GM12865 (cell line): ENCODE measurements at regions not wholly inside any gene's neighbourhood (a gene's known extent, or its start where the extent isn't known, plus 50 kb on each side); places are given as distances from the start of the nearest gene placed in this dataset.

Experiments
- DNase-seq: peaks from one replicate; pipeline ENCODE4 v3.0.0; 2010; ENCODE audit warnings: low read depth
- H3K4me3 ChIP-seq: 2 replicates; pipeline ENCODE4 v1.5.1; 2011; ENCODE audit warnings: mild to moderate bottlenecking, low read depth, low read length, control low read depth
- TF ChIP-seq, protein P1 (sequence below): IDR thresholded peaks from 2 replicates; pipeline ENCODE4 v1.5.1; 2011; ENCODE audit warnings: low read length, control low read depth, low read depth, inconsistent platforms; ENCODE audit not compliant: insufficient read depth; ENCODE audit errors: missing control alignments

DNA sequence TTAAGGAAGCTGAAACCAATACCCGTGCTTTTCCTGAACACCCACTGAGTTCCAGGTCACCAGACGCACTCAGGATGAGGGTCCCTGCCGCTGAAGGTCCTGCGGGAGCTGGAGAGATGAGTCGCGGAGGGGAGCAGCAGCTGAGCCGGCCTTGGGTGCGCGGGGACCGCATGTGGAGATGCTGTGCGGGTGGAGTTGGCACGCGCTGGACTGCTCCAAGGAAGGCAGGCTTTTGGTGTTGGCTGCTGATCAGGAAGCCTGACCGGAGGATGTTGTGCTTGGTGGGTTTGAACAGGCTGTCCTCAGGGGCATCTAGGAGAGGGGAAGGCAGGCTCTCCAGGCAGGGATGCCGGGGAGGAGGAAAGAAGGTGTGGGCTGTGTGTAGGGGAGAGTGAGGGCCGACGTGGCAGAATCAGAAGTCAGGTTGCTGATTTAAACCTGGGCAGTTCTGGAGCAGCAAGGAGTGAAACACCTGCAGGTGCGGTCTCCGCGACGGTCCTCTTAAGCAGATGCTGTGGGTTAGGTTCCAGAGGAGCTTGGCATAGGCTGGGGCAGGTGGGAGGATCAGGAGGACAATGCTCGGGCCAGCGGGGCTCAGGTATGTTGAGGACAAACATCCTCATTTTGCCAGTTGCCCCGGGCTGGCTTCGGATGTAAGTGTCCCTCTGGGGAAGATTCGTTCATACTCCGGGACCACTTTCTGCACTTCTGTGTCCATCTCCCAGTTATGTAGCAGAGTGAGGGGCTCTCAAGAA lies 197.5 kb upstream of the B3GAT1 start:
- DNase-seq, result no peak
- no peak overlapping the region for H3K4me3 ChIP-seq

DNA sequence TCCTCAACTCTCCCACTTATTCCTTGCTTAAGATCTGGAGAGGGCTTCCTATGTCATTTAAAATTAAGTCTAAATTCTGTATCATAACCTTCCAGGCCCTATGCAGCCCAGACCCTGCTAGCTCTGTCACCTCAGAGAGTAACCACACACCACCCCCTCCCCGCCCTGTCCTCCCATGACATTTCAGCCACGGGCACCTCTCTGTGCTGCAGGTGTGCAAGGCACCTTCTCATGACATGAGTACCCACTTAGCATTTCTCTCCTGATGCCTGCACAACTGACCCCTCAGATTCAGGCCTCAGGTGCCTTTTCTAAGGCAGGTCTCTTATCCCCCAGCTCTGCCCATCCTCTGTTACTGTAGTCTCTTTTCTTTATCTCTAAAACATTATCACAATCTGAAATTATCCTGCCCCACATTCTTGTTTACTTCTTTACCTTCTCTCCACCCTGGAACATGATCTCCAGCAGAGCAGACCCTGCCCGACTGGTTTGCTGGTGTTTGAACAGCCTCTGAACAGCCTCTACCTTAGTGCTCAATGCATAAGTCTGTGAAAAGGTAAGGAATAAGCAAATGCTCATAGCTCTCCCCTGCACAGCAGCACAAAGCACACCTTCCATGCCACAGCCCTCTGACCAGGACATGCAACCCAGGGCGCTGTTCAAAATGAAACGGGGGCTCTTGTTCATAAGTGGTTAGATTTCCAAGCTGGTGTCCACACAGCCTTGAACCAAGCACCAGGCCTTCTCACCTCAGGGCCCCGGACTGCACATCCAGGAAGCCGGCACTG lies 196.1 kb upstream of the B3GAT1 start:
- TF ChIP-seq, protein P1, sequence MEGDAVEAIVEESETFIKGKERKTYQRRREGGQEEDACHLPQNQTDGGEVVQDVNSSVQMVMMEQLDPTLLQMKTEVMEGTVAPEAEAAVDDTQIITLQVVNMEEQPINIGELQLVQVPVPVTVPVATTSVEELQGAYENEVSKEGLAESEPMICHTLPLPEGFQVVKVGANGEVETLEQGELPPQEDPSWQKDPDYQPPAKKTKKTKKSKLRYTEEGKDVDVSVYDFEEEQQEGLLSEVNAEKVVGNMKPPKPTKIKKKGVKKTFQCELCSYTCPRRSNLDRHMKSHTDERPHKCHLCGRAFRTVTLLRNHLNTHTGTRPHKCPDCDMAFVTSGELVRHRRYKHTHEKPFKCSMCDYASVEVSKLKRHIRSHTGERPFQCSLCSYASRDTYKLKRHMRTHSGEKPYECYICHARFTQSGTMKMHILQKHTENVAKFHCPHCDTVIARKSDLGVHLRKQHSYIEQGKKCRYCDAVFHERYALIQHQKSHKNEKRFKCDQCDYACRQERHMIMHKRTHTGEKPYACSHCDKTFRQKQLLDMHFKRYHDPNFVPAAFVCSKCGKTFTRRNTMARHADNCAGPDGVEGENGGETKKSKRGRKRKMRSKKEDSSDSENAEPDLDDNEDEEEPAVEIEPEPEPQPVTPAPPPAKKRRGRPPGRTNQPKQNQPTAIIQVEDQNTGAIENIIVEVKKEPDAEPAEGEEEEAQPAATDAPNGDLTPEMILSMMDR, result no peak
- DNase-seq, result no peak
- no peak overlapping the region for H3K4me3 ChIP-seq

More for the DNA sequence above, 197.5 kb upstream of the B3GAT1 start:
- TF ChIP-seq, protein P1, result no peak

DNA sequence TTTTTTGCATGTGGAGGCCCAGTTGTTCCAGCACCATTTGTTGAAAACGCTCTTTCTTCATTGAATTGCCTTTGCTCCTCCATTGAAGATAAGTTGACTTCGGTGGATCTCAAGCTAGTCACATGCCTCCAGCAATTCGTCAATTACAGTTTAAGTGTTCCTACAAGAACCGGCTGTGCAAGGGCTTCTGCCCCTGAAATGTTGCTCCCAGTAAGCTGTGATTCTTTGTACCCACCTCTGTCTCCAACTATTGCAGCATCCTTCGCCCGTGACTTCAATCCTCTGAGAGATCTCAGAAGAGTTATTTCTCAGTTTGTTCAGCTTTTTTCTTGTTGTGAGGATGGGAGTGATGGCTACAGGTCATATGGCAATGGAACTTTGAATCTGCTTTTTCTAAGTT lies 194.2 kb upstream of the B3GAT1 start:
- DNase-seq, result no peak
- TF ChIP-seq, protein P1, result no peak
- no peak overlapping the region for H3K4me3 ChIP-seq

- H3K4me3 ChIP-seq, result no peak overlapping the region
- TF ChIP-seq, protein P1, result no peak
- no peak for DNase-seq
These were observed 192.8 kb upstream of the B3GAT1 start for GRCh38 chr11:134604886-134605285.

GRCh38 chr11:134599299-134599771 lies 187.3 kb upstream of the B3GAT1 start:
- no peak for DNase-seq

GRCh38 chr11:134598368-134598767 lies 186.3 kb upstream of the B3GAT1 start:
- TF ChIP-seq, protein P1, result no peak
- DNase-seq, result no peak
- no peak overlapping the region for H3K4me3 ChIP-seq

More at GRCh38 chr11:134599299-134599771, 187.3 kb upstream of the B3GAT1 start:
- TF ChIP-seq, protein P1, result no peak
- H3K4me3 ChIP-seq, result no peak overlapping the region
